ENCODE measurements at regions not wholly inside any gene's neighbourhood (a gene's known extent, or its start where the extent isn't known, plus 50 kb on each side); places are given as distances from the start of the nearest gene placed in this dataset.

- TF ChIP-seq CTCF (IDR thresholded peaks at IDR 0.05; ENCODE audit: borderline replicate concordance, extremely low read depth, low read length, poor library complexity, severe bottlenecking) (no peak), EZH2 (IDR thresholded peaks at IDR 0.05; ENCODE audit: borderline replicate concordance, low read depth, low read length, severe bottlenecking) (no peak)
These were observed 69.2 kb upstream of the ESR1 start for GRCh38 chr6:151738267-151738666.

Measured in DND-41 (cell line).